ENCODE measurements at regions not wholly inside any gene's neighbourhood (a gene's known extent, or its start where the extent isn't known, plus 50 kb on each side); places are given as distances from the start of the nearest gene placed in this dataset.

GRCh38 chr7:12917801-12918200 is 230.4 kb downstream of the ARL4A start:
- ChIA-PET POLR2A (ENCODE audit: low non-redundant PET) (no interaction called here), CTCF (no interaction called here)
- DNase-seq (ENCODE audit: low spot score) = no peak
- Histone ChIP-seq H3K27me3 (replicated peaks; ENCODE audit: insufficient read depth, low read depth, low read length, poor library complexity) (peaks cover 2% of the 10 kb centered on the region), H3K9me3 (ENCODE audit: low read depth, low read length, poor library complexity, severe bottlenecking) (no peaks in the 10 kb centered on the region), H3K36me3 (ENCODE audit: insufficient read depth, low read length, poor library complexity, severe bottlenecking) (no peaks in the 10 kb centered on the region), H3K27ac (ENCODE audit: low read depth, low read length, poor library complexity, severe bottlenecking) (no peak overlapping the region), H3K4me3 (ENCODE audit: low read depth, low read length, poor library complexity, severe bottlenecking) (no peak overlapping the region), H3K4me1 (ENCODE audit: insufficient read depth, low read length, poor library complexity, severe bottlenecking) (no peaks in the 10 kb centered on the region)
- intact Hi-C loops (cut with micrococcal nuclease; ENCODE audit: unreplicated experiment) = no loop called here
- no TSS peak for BruUV-seq (replicated peaks)
- TF ChIP-seq EZH2 (IDR thresholded peaks at IDR 0.05; ENCODE audit: borderline replicate concordance, low read depth, low read length, poor library complexity, severe bottlenecking) = no peak
- no peak for TF ChIP-seq CTCF (conservative IDR thresholded peaks at IDR 0.05; ENCODE audit: low read depth, low read length)

- no TSS peak for BruUV-seq (replicated peaks)
- CTCF ChIA-PET = no interaction called here
- Histone ChIP-seq H3K9me3 (ENCODE audit: low read depth, low read length, poor library complexity, severe bottlenecking) (no peaks in the 10 kb centered on the region), H3K4me1 (ENCODE audit: insufficient read depth, low read length, poor library complexity, severe bottlenecking) (no peaks in the 10 kb centered on the region), H3K36me3 (ENCODE audit: insufficient read depth, low read length, poor library complexity, severe bottlenecking) (no peaks in the 10 kb centered on the region), H3K4me3 (ENCODE audit: low read depth, low read length, poor library complexity, severe bottlenecking) (no peak overlapping the region), H3K27ac (ENCODE audit: low read depth, low read length, poor library complexity, severe bottlenecking) (no peak overlapping the region), H3K27me3 (replicated peaks; ENCODE audit: insufficient read depth, low read depth, low read length, poor library complexity) (peaks cover 14% of the 10 kb centered on the region)
- intact Hi-C loops (cut with micrococcal nuclease; ENCODE audit: unreplicated experiment) = no loop called here
- POLR2A ChIA-PET (ENCODE audit: low non-redundant PET) = no interaction called here
- DNase-seq (ENCODE audit: low spot score) = no peak
- TF ChIP-seq EZH2 (IDR thresholded peaks at IDR 0.05; ENCODE audit: borderline replicate concordance, low read depth, low read length, poor library complexity, severe bottlenecking) = no peak
Measured at GRCh38 chr7:12921751-12922345, 234.4 kb downstream of the ARL4A start.

- BruUV-seq (replicated peaks) = no TSS peak
- DNase-seq (ENCODE audit: low spot score) = no peak
- intact Hi-C loops (cut with micrococcal nuclease; ENCODE audit: unreplicated experiment) = no loop called here
- H3K9me3 ChIP-seq (ENCODE audit: low read depth, low read length, poor library complexity, severe bottlenecking) = no peaks in the 10 kb centered on the region
- ChIA-PET POLR2A (ENCODE audit: low non-redundant PET) (no interaction called here), CTCF (no interaction called here)
- no peak overlapping the region for H3K4me3 ChIP-seq (ENCODE audit: low read depth, low read length, poor library complexity, severe bottlenecking)
- no peak for TF ChIP-seq CTCF (conservative IDR thresholded peaks at IDR 0.05; ENCODE audit: low read depth, low read length)
- no peak for TF ChIP-seq EZH2 (IDR thresholded peaks at IDR 0.05; ENCODE audit: borderline replicate concordance, low read depth, low read length, poor library complexity, severe bottlenecking)
- peaks cover 24% of the 10 kb centered on the region for H3K27me3 ChIP-seq (replicated peaks; ENCODE audit: insufficient read depth, low read depth, low read length, poor library complexity)
- H3K4me1 ChIP-seq (ENCODE audit: insufficient read depth, low read length, poor library complexity, severe bottlenecking) = no peaks in the 10 kb centered on the region
- no peaks in the 10 kb centered on the region for H3K36me3 ChIP-seq (ENCODE audit: insufficient read depth, low read length, poor library complexity, severe bottlenecking)
- no peak overlapping the region for H3K27ac ChIP-seq (ENCODE audit: low read depth, low read length, poor library complexity, severe bottlenecking)
Measured at GRCh38 chr7:12923971-12924370, 236.5 kb downstream of the ARL4A start.

GRCh38 chr7:12926206-12926605 is 238.8 kb downstream of the ARL4A start:
- Histone ChIP-seq H3K36me3 (ENCODE audit: insufficient read depth, low read length, poor library complexity, severe bottlenecking) (no peaks in the 10 kb centered on the region), H3K4me1 (ENCODE audit: insufficient read depth, low read length, poor library complexity, severe bottlenecking) (no peaks in the 10 kb centered on the region), H3K9me3 (ENCODE audit: low read depth, low read length, poor library complexity, severe bottlenecking) (no peaks in the 10 kb centered on the region), H3K27me3 (replicated peaks; ENCODE audit: insufficient read depth, low read depth, low read length, poor library complexity) (peaks cover 45% of the 10 kb centered on the region), H3K27ac (ENCODE audit: low read depth, low read length, poor library complexity, severe bottlenecking) (no peak overlapping the region), H3K4me3 (ENCODE audit: low read depth, low read length, poor library complexity, severe bottlenecking) (no peak overlapping the region)
- no peak for DNase-seq (ENCODE audit: low spot score)
- intact Hi-C loops (cut with micrococcal nuclease; ENCODE audit: unreplicated experiment) = no loop called here
- TF ChIP-seq CTCF (conservative IDR thresholded peaks at IDR 0.05; ENCODE audit: low read depth, low read length) (no peak), EZH2 (IDR thresholded peaks at IDR 0.05; ENCODE audit: borderline replicate concordance, low read depth, low read length, poor library complexity, severe bottlenecking) (no peak)
- POLR2A ChIA-PET (ENCODE audit: low non-redundant PET) = no interaction called here
- CTCF ChIA-PET = no interaction called here
- no TSS peak for BruUV-seq (replicated peaks)
